HepG2 (cell line): ENCODE measurements at regions not wholly inside any gene's neighbourhood (a gene's known extent, or its start where the extent isn't known, plus 50 kb on each side); places are given as distances from the start of the nearest gene placed in this dataset.

Experiments
- ARID5B ChIP-seq: IDR thresholded peaks from 2 replicates; pipeline ENCODE4 v1.4.0; 2020; ENCODE audit warnings: mild to moderate bottlenecking, missing genetic modification reagents
- CBFB ChIP-seq: sonication (generic); formaldehyde crosslinking; IDR thresholded peaks from 2 replicates; pipeline ENCODE4 v1.4.0; 2020; ENCODE audit warnings: missing genetic modification reagents
- ELF3 ChIP-seq: IDR thresholded peaks from 2 replicates; pipeline ENCODE4 v1.6.1; 2016; ENCODE audit warnings: missing genetic modification reagents, missing compliant biosample characterization
- FOXP1 ChIP-seq, 2 experiments: fragments of 450-650 bp in 1 of 2; IDR thresholded peaks; 2 replicates each; pipeline ENCODE4 v1.6.1; 2017 to 2018; ENCODE audit warnings: antibody characterized with exemption in 1 of 2
- GATAD1 ChIP-seq: IDR thresholded peaks from 2 replicates; pipeline ENCODE4 v1.6.1; 2016; ENCODE audit warnings: missing genetic modification reagents, missing compliant biosample characterization
- PAWR ChIP-seq: sonication (generic); formaldehyde crosslinking; IDR thresholded peaks from 2 replicates; pipeline ENCODE4 v1.4.0; 2020; ENCODE audit warnings: missing genetic modification reagents, mild to moderate bottlenecking, borderline replicate concordance
- PBX2 ChIP-seq: IDR thresholded peaks from 2 replicates; pipeline ENCODE4 v1.6.1; 2016; ENCODE audit warnings: control low read depth
- PBX3 ChIP-seq: sonication (generic); formaldehyde crosslinking; IDR thresholded peaks from 2 replicates; pipeline ENCODE4 v1.8.1; 2023; ENCODE audit warnings: missing genetic modification reagents, inconsistent platforms, borderline replicate concordance
- RFXAP ChIP-seq: sonication (generic); formaldehyde crosslinking; IDR thresholded peaks from 2 replicates; pipeline ENCODE4 v1.4.0; 2020; ENCODE audit warnings: missing genetic modification reagents, borderline replicate concordance
- TBX2 ChIP-seq: sonication (generic); formaldehyde crosslinking; IDR thresholded peaks from 2 replicates; pipeline ENCODE4 v1.5.0; 2020; ENCODE audit warnings: missing genetic modification reagents, mild to moderate bottlenecking, borderline replicate concordance
- TERF1 ChIP-seq: sonication (generic); formaldehyde crosslinking; IDR thresholded peaks from 2 replicates; pipeline ENCODE4 v1.8.0; 2022; ENCODE audit warnings: mild to moderate bottlenecking, missing genetic modification reagents, moderate library complexity
- ZBTB49 ChIP-seq: sonication (generic); formaldehyde crosslinking; IDR thresholded peaks from 2 replicates; pipeline ENCODE4 v1.4.0; 2020; ENCODE audit warnings: missing genetic modification reagents, borderline replicate concordance
- ZFP41 ChIP-seq: sonication (generic); formaldehyde crosslinking; IDR thresholded peaks from 2 replicates; pipeline ENCODE4 v1.4.0; 2020; ENCODE audit warnings: mild to moderate bottlenecking, missing genetic modification reagents, borderline replicate concordance
- ZHX1 ChIP-seq: sonication (generic); formaldehyde crosslinking; IDR thresholded peaks from 2 replicates; pipeline ENCODE4 v1.8.1; 2022; ENCODE audit warnings: low read depth, mild to moderate bottlenecking, missing genetic modification reagents
- ZNF160 ChIP-seq: sonication (generic); formaldehyde crosslinking; IDR thresholded peaks from 2 replicates; pipeline ENCODE4 v1.8.0; 2022; ENCODE audit warnings: mild to moderate bottlenecking, inconsistent platforms, missing genetic modification reagents
- ZNF33A ChIP-seq: sonication (generic); formaldehyde crosslinking; IDR thresholded peaks from 2 replicates; pipeline ENCODE4 v1.5.1; 2020; ENCODE audit warnings: missing genetic modification reagents, mild to moderate bottlenecking, moderate library complexity, borderline replicate concordance
- ZNF557 ChIP-seq: sonication (generic); formaldehyde crosslinking; IDR thresholded peaks from 2 replicates; pipeline ENCODE4 v1.4.0; 2020; ENCODE audit warnings: missing genetic modification reagents

- no peak for TF ChIP-seq FOXP1 (IDR thresholded peaks at IDR 0.05)
- TF ChIP-seq FOXP1 (CRISPR knock-in tag; IDR thresholded peaks at IDR 0.05) = peak; percentile 59
- TF ChIP-seq ZNF557 = no peak
- TF ChIP-seq RFXAP (CRISPR knock-in tag) = no peak
- no peak for TF ChIP-seq PBX3
- TF ChIP-seq ZNF33A (CRISPR knock-in tag) = no peak
- TF ChIP-seq ZFP41 = no peak
- no peak for TF ChIP-seq TERF1 (CRISPR knock-in tag)
- TF ChIP-seq GATAD1 (CRISPR knock-in tag) = no peak
- TF ChIP-seq CBFB (CRISPR knock-in tag) = peak; percentile 51; the same call in 1 of the 2 replicates
- TF ChIP-seq ZBTB49 = no peak
- TF ChIP-seq ELF3 (CRISPR knock-in tag) = peak; percentile 29; the same call in 1 of the 2 replicates
- TF ChIP-seq ARID5B = peak; percentile 69
- peak; percentile 56; the same call in 1 of the 2 replicates for TF ChIP-seq TBX2 (CRISPR knock-in tag)
- no peak for TF ChIP-seq PBX2
- no peak for TF ChIP-seq ZNF160 (CRISPR knock-in tag)
- TF ChIP-seq ZHX1 (CRISPR knock-in tag) = no peak
- no peak for TF ChIP-seq PAWR (CRISPR knock-in tag)
Measured at GRCh38 chr15:24901409-24901808, 53.4 kb upstream of the SNRPN start (continued).
